Caco-2 (cell line): ENCODE measurements at regions not wholly inside any gene's neighbourhood (a gene's known extent, or its start where the extent isn't known, plus 50 kb on each side); places are given as distances from the start of the nearest gene placed in this dataset.

Source experiments
- BruUV-seq: library from RNA; stranded (reverse); fragments of 400-500 nt; replicated peaks from 2 replicates; lab custom pipeline; 2021; lab: Mats Ljungman, UMichigan
- CTCF ChIA-PET: fragments of 300-600 bp; sonication (Branson Sonifier 250); formaldehyde crosslinking; loops from one replicate; lab custom pipeline; 2022; ENCODE audit warnings: antibody characterized with exemption; lab: Charles Lee
- POLR2A ChIA-PET: fragments of 300-600 bp; sonication (Branson Sonifier 250); formaldehyde crosslinking; loops from one replicate; lab custom pipeline; 2022; ENCODE audit warnings: antibody characterized with exemption; lab: Charles Lee
- DNase-seq, 2 experiments: peaks; one replicate each; pipeline versions ENCODE4 v3.0.0 to v3.0.0-alpha.2; 2020 to 2022
- H3K27me3 ChIP-seq: replicated peaks from 2 replicates; pipeline ENCODE4 v1.6.0; 2011; ENCODE audit warnings: low read length; ENCODE audit not compliant: control insufficient read depth, insufficient read depth
- H3K36me3 ChIP-seq: 2 replicates; pipeline ENCODE4 v1.5.1; 2011; ENCODE audit warnings: low read length; ENCODE audit not compliant: control insufficient read depth, insufficient read depth
- H3K4me1 ChIP-seq: fragments of 250-450 bp; sonication (Bioruptor Pico); 2 replicates; pipeline ENCODE4 v1.5.1; 2020; ENCODE audit warnings: mild to moderate bottlenecking
- H3K4me3 ChIP-seq: 2 replicates; pipeline ENCODE4 v1.5.1; 2011; ENCODE audit warnings: low read depth, mild to moderate bottlenecking, control low read depth, low read length
- H3K9me3 ChIP-seq: fragments of 250-450 bp; sonication (Bioruptor Pico); 2 replicates; pipeline ENCODE4 v1.5.1; 2020; ENCODE audit warnings: mild to moderate bottlenecking, moderate library complexity
- H3K27ac Mint-ChIP-seq: one replicate; pipeline ENCODE4 v1.8.0; 2022; ENCODE audit warnings: mixed read lengths; ENCODE audit not compliant: unreplicated experiment
- H3K27me3 Mint-ChIP-seq: one replicate; pipeline ENCODE4 v1.8.0; 2022; ENCODE audit warnings: mixed read lengths; ENCODE audit not compliant: insufficient read depth, unreplicated experiment
- H3K36me3 Mint-ChIP-seq: one replicate; pipeline ENCODE4 v1.8.0; 2022; ENCODE audit warnings: mild to moderate bottlenecking, mixed read lengths; ENCODE audit not compliant: insufficient read depth, unreplicated experiment
- H3K4me1 Mint-ChIP-seq: one replicate; pipeline ENCODE4 v1.8.0; 2022; ENCODE audit warnings: low read depth, mixed read lengths; ENCODE audit not compliant: unreplicated experiment
- H3K4me3 Mint-ChIP-seq: one replicate; pipeline ENCODE4 v1.8.0; 2022; ENCODE audit warnings: mild to moderate bottlenecking, moderate library complexity, mixed read lengths; ENCODE audit not compliant: unreplicated experiment
- H3K9me3 Mint-ChIP-seq: one replicate; pipeline ENCODE4 v1.8.0; 2022; ENCODE audit warnings: mixed read lengths; ENCODE audit not compliant: unreplicated experiment
- intact Hi-C: fragments of 100-400 bp; cut with micrococcal nuclease; formaldehyde crosslinking; loops from one replicate; pipeline ENCODE4 v1.10.0; 2022; ENCODE audit not compliant: unreplicated experiment
- TF ChIP-seq, protein P1 (sequence below), 2 experiments: fragments of 200-600 bp in 1 of 2; IDR thresholded peaks; 1 replicate in 1 of 2; 2 replicates in 1 of 2; pipeline versions ENCODE4 v1.5.1 to v1.8.0; 2011 to 2022; ENCODE audit warnings: antibody characterized with exemption in 1 of 2, control low read depth in 1 of 2, inconsistent platforms in 1 of 2, low read depth in 1 of 2, low read length in 1 of 2, mild to moderate bottlenecking in 1 of 2, moderate library complexity in 1 of 2; ENCODE audit not compliant: insufficient read depth in 1 of 2, severe bottlenecking in 1 of 2, unreplicated experiment in 1 of 2

DNA sequence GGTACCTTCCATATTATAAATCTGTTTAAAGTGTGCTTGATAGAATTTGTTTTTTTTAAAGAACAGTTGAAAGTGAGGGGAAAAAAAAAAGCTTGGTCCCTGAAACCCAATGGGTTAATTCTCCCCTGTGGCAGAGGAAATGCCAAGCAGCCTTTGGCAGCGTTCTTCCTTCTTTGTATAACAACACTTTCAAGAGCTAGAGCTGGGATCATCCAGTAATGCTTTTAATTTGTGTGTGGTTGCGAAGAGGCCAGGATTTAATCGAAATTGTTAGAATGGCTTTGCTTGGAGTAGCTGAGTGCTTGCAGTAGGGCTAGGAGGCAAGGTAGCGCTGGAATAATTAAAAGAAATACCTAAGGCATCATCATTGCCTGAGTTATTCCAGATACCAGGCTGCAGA is 692.0 kb downstream of the DHX35 start:
- TF ChIP-seq, protein P1, sequence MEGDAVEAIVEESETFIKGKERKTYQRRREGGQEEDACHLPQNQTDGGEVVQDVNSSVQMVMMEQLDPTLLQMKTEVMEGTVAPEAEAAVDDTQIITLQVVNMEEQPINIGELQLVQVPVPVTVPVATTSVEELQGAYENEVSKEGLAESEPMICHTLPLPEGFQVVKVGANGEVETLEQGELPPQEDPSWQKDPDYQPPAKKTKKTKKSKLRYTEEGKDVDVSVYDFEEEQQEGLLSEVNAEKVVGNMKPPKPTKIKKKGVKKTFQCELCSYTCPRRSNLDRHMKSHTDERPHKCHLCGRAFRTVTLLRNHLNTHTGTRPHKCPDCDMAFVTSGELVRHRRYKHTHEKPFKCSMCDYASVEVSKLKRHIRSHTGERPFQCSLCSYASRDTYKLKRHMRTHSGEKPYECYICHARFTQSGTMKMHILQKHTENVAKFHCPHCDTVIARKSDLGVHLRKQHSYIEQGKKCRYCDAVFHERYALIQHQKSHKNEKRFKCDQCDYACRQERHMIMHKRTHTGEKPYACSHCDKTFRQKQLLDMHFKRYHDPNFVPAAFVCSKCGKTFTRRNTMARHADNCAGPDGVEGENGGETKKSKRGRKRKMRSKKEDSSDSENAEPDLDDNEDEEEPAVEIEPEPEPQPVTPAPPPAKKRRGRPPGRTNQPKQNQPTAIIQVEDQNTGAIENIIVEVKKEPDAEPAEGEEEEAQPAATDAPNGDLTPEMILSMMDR (IDR thresholded peaks at IDR 0.05; ENCODE audit: insufficient read depth in 1 of 2, low read depth in 1 of 2, low read length in 1 of 2, severe bottlenecking in 1 of 2, unreplicated experiment in 1 of 2): no peak
- POLR2A ChIA-PET: no interaction called here

DNA sequence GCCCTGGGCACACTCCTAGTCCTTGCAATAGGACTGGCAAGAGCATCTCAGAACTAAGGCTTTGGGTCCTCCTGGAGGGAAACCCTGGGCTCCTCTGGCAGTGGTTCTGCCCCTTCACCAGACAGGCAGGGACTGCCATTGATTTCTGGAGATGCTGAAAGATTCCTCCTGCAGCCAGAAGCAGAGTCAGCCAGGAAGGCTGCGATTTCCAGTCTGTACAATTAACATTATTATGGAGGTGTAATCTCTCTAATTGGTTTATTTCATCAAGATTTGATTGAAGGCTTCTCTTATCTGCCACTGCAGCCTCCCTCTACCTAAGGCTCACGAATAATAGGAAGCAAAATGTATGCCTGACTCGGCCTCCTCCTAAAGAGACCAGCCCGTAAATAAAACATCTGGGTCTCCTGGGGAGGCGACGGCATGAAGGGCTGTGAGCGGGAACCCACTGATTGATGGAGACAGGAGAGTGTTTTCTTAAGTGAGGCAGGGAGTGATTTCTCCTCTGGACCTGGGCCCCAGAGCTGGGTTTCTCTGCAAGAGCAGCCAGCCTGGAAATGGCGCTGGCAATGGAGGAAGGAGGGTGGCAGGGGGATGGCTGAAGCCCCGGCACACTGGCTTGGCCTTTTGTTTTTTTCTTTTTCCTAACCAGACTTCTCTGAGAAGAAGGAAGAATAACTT is 689.6 kb downstream of the DHX35 start:
- no peaks in the 10 kb centered on the region for H3K4me1 Mint-ChIP-seq
- H3K4me1 ChIP-seq: no peaks in the 10 kb centered on the region
- DNase-seq: no peak
- no peak overlapping the region for H3K4me3 ChIP-seq
- H3K4me3 Mint-ChIP-seq: no peak overlapping the region
- TF ChIP-seq, protein P1 (IDR thresholded peaks at IDR 0.05; ENCODE audit: insufficient read depth in 1 of 2, low read depth in 1 of 2, low read length in 1 of 2, severe bottlenecking in 1 of 2, unreplicated experiment in 1 of 2): no peak
- H3K36me3 Mint-ChIP-seq: no peaks in the 10 kb centered on the region
- no peaks in the 10 kb centered on the region for H3K36me3 ChIP-seq
- intact Hi-C loops: no loop called here
- H3K9me3 Mint-ChIP-seq: no peaks in the 10 kb centered on the region
- POLR2A ChIA-PET: no interaction called here
- H3K9me3 ChIP-seq: no peaks in the 10 kb centered on the region
- CTCF ChIA-PET: no interaction called here
- peaks cover 1% of the 10 kb centered on the region; the same call in 1 of the 2 replicates for H3K27me3 ChIP-seq
- no peak overlapping the region for H3K27ac Mint-ChIP-seq
- peaks cover 22% of the 10 kb centered on the region for H3K27me3 Mint-ChIP-seq
- BruUV-seq: no TSS peak

More for the DNA sequence above, 692.0 kb downstream of the DHX35 start:
- Histone ChIP-seq H3K4me3 (no peak overlapping the region), H3K4me1 (no peaks in the 10 kb centered on the region), H3K36me3 (no peaks in the 10 kb centered on the region), H3K9me3 (no peaks in the 10 kb centered on the region), H3K27me3 (no peaks in the 10 kb centered on the region; the same call in 1 of the 2 replicates)
- Mint-ChIP-seq H3K27me3 (peaks cover 22% of the 10 kb centered on the region), H3K9me3 (no peaks in the 10 kb centered on the region), H3K4me1 (no peaks in the 10 kb centered on the region), H3K36me3 (no peaks in the 10 kb centered on the region), H3K27ac (no peak overlapping the region), H3K4me3 (no peak overlapping the region)
- no peak for DNase-seq
- intact Hi-C loops: no loop called here
- no TSS peak for BruUV-seq
- CTCF ChIA-PET: no interaction called here

DNA sequence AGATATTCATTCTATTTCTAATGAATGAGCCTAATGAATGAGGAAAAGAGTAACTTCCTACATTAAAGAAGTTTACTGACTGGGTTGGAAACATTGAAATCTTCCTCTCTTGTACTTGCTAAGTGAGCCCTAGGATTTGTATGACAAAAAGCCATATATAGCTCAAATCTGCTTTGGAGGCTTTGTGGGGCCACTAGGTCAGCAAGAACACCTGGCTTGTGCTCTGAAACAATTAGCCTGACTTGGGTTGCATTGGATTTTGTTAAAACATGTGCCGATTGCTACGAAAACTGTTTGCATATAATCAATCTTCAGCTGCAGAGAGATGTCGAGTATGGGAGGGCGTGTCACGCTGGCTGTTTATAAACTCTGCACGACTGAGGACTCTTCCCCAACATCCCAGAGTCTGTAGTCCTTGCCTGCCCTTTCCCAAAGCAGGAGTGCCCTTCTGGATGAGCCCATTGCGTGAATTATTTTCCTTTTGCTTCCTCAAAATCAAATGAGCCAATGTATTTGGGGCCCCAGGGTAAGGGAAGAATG is 684.8 kb downstream of the DHX35 start:
- H3K36me3 Mint-ChIP-seq: no peaks in the 10 kb centered on the region
- DNase-seq: no peak
- H3K4me1 Mint-ChIP-seq: no peaks in the 10 kb centered on the region
- TF ChIP-seq, protein P1 (IDR thresholded peaks at IDR 0.05; ENCODE audit: insufficient read depth in 1 of 2, low read depth in 1 of 2, low read length in 1 of 2, severe bottlenecking in 1 of 2, unreplicated experiment in 1 of 2): no peak
- ChIA-PET POLR2A (no interaction called here), CTCF (no interaction called here)
- peaks cover 1% of the 10 kb centered on the region; the same call in 1 of the 2 replicates for H3K27me3 ChIP-seq
- BruUV-seq: no TSS peak
- H3K4me3 ChIP-seq: no peak overlapping the region
- H3K9me3 ChIP-seq: no peaks in the 10 kb centered on the region
- H3K36me3 ChIP-seq: no peaks in the 10 kb centered on the region
- no peak overlapping the region for H3K27ac Mint-ChIP-seq
- H3K9me3 Mint-ChIP-seq: no peaks in the 10 kb centered on the region
- intact Hi-C loops: no loop called here
- no peak overlapping the region for H3K4me3 Mint-ChIP-seq
- H3K4me1 ChIP-seq: no peaks in the 10 kb centered on the region
- peaks cover 19% of the 10 kb centered on the region for H3K27me3 Mint-ChIP-seq
